DOHH2 (cell line): ENCODE measurements at regions not wholly inside any gene's neighbourhood (a gene's known extent, or its start where the extent isn't known, plus 50 kb on each side); places are given as distances from the start of the nearest gene placed in this dataset.

Experiments used
- EZH2phosphoT487 ChIP-seq: fragments of 200-600 bp; sonication (generic); IDR thresholded peaks from 2 replicates; pipeline ENCODE4 v1.6.1; 2017; ENCODE audit warnings: borderline replicate concordance, mild to moderate bottlenecking, antibody characterized with exemption, low read length, moderate library complexity, mixed read lengths
- TF ChIP-seq, protein P1 (sequence below): fragments of 200-600 bp; sonication (generic); IDR thresholded peaks from one replicate; pipeline ENCODE4 v1.5.1; 2014; ENCODE audit warnings: antibody characterized with exemption, mild to moderate bottlenecking, low read depth, low read length; ENCODE audit not compliant: poor library complexity, severe bottlenecking

GRCh38 chr11:104524254-104524653, 360.3 kb upstream of the PDGFD start:
- TF ChIP-seq, protein P1, sequence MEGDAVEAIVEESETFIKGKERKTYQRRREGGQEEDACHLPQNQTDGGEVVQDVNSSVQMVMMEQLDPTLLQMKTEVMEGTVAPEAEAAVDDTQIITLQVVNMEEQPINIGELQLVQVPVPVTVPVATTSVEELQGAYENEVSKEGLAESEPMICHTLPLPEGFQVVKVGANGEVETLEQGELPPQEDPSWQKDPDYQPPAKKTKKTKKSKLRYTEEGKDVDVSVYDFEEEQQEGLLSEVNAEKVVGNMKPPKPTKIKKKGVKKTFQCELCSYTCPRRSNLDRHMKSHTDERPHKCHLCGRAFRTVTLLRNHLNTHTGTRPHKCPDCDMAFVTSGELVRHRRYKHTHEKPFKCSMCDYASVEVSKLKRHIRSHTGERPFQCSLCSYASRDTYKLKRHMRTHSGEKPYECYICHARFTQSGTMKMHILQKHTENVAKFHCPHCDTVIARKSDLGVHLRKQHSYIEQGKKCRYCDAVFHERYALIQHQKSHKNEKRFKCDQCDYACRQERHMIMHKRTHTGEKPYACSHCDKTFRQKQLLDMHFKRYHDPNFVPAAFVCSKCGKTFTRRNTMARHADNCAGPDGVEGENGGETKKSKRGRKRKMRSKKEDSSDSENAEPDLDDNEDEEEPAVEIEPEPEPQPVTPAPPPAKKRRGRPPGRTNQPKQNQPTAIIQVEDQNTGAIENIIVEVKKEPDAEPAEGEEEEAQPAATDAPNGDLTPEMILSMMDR, result no peak
- no peak for TF ChIP-seq EZH2phosphoT487
